ENCODE measurements at regions not wholly inside any gene's neighbourhood (a gene's known extent, or its start where the extent isn't known, plus 50 kb on each side); places are given as distances from the start of the nearest gene placed in this dataset.

- peaks cover 0 to 8% (median 0%) of the 10 kb centered on the region in 3 experiments; a peak in 3 of 7 replicates for H3K36me3 Mint-ChIP-seq (ENCODE audit: insufficient read depth in 1 of 3, low read depth in 3 of 3)
- Histone ChIP-seq H4K91ac (ENCODE audit: insufficient read length, low read depth, low read length) (no peak overlapping the region), H2BK120ac (ENCODE audit: low read depth, low read length, poor library complexity, severe bottlenecking) (no peak overlapping the region), H3K4me1 (ENCODE audit: insufficient read depth, low read length) (no peaks in the 10 kb centered on the region), H2BK15ac (ENCODE audit: low read depth, low read length) (no peak overlapping the region), H3K79me2 (ENCODE audit: insufficient read depth, low read length) (no peaks in the 10 kb centered on the region), H3K4me2 (ENCODE audit: insufficient read depth, insufficient read length, low read length) (no peak overlapping the region), H2AFZ (ENCODE audit: low read length) (no peak overlapping the region), H3K56ac (ENCODE audit: insufficient read length, low read depth, low read length) (no peak overlapping the region), H2BK20ac (ENCODE audit: low read depth, low read length, poor library complexity, severe bottlenecking) (no peak overlapping the region), H2BK12ac (ENCODE audit: insufficient read length, low read depth, low read length) (no peak overlapping the region), H3T11ph (ENCODE audit: low read length) (no peak overlapping the region), H3K9ac (ENCODE audit: extremely low read depth, insufficient read length, low read length) (no peak overlapping the region), H3K4ac (ENCODE audit: low read depth, low read length) (no peak overlapping the region), H4K20me1 (ENCODE audit: control insufficient read depth, insufficient read depth, insufficient read length) (no peaks in the 10 kb centered on the region), H4K8ac (replicated peaks; ENCODE audit: insufficient read length, low read depth, low read length) (no peak overlapping the region), H2AK5ac (ENCODE audit: insufficient read length, low read length) (no peak overlapping the region), H2BK5ac (ENCODE audit: insufficient read length, low read length) (no peak overlapping the region), H3K9me3 (ENCODE audit: control insufficient read depth, low read depth, low read length) (no peaks in the 10 kb centered on the region), H3K23ac (ENCODE audit: insufficient read length, low read depth, low read length) (no peak overlapping the region), H4K5ac (ENCODE audit: insufficient read length, low read depth, low read length) (no peak overlapping the region), H3K14ac (ENCODE audit: insufficient read depth, low read length) (no peak overlapping the region), H3K79me1 (ENCODE audit: insufficient read depth, low read depth, low read length, poor library complexity, severe bottlenecking) (no peaks in the 10 kb centered on the region), H3K18ac (ENCODE audit: insufficient read length, low read depth, low read length) (no peak overlapping the region), H3K27ac (ENCODE audit: insufficient read length, low read depth, low read length) (no peak overlapping the region), H3K27me3 (ENCODE audit: insufficient read depth, low read length) (no peaks in the 10 kb centered on the region), H3K23me2 (ENCODE audit: insufficient read length, low read depth, low read length, poor library complexity, severe bottlenecking) (no peaks in the 10 kb centered on the region)
- peaks cover 19 to 29% of the 10 kb centered on the region in 2 experiments for H3K4me1 Mint-ChIP-seq
- no peak overlapping the region for H3K4me3 Mint-ChIP-seq
- no peak for DNase-seq
- TF ChIP-seq, protein P1, sequence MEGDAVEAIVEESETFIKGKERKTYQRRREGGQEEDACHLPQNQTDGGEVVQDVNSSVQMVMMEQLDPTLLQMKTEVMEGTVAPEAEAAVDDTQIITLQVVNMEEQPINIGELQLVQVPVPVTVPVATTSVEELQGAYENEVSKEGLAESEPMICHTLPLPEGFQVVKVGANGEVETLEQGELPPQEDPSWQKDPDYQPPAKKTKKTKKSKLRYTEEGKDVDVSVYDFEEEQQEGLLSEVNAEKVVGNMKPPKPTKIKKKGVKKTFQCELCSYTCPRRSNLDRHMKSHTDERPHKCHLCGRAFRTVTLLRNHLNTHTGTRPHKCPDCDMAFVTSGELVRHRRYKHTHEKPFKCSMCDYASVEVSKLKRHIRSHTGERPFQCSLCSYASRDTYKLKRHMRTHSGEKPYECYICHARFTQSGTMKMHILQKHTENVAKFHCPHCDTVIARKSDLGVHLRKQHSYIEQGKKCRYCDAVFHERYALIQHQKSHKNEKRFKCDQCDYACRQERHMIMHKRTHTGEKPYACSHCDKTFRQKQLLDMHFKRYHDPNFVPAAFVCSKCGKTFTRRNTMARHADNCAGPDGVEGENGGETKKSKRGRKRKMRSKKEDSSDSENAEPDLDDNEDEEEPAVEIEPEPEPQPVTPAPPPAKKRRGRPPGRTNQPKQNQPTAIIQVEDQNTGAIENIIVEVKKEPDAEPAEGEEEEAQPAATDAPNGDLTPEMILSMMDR (conservative IDR thresholded peaks at IDR 0.05), result no peak
- H3K9me3 Mint-ChIP-seq, result peaks cover 0 to 12% of the 10 kb centered on the region in 2 experiments; a peak in 2 of 5 replicates
- H3K27ac Mint-ChIP-seq, result peak overlapping the region in 1 of 3 experiments; percentile 33; a peak in 1 of 7 replicates
- peaks cover 18% of the 10 kb centered on the region for H3K27me3 Mint-ChIP-seq (ENCODE audit: low read depth)
Observed at GRCh38 chr1:175808999-175809398, 65.6 kb upstream of the TNR start.

All from H9 (cell line).